ENCODE measurements at regions not wholly inside any gene's neighbourhood (a gene's known extent, or its start where the extent isn't known, plus 50 kb on each side); places are given as distances from the start of the nearest gene placed in this dataset.
"Not testable (repeated sequence)": the region's sequence is repeated elsewhere in the genome, so short reads cannot be mapped to it uniquely, and the experiment has no call there.

DNA sequence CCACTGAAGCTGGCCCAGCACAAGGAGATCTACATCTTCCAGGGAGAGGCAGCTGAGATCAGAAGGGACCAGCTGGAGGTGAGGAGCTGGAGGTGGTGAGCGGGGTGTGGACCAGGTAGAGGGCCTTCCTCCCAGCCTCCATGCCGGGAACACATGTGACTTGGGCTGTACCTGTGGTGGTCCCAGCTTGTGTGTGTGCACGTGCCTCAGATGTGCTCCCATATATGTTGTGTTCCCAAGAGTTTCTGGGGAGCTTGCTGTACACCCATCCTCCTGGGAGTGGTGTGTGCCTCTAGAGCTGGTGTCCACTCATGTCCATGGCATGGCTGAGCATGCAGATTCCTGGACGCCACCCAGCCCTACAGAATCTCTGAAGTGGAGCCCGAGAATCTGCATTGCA is 183.7 kb upstream of the AKAP13 start:
- DNase-seq: not testable (repeated sequence)

DNA sequence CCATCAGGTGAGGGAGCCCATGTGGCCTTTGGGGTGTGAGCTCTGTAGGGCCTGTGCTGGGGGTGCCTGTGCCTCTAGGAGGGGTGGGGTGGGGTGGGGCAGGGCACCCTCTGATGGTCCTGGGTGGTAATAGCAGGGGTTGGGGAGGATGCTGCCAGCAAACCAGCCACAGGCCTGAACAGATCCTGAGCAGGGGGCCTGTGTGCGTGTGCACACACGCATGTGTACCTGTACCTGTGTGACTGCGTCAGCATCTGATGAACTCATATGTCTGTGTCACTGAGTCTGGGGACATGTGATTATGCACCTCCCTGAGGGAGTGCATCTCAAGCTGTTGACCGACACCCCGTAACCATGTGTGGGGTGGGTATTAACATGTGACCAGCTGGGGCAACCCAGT is 182.8 kb upstream of the AKAP13 start:
- DNase-seq: not testable (repeated sequence)

DNA sequence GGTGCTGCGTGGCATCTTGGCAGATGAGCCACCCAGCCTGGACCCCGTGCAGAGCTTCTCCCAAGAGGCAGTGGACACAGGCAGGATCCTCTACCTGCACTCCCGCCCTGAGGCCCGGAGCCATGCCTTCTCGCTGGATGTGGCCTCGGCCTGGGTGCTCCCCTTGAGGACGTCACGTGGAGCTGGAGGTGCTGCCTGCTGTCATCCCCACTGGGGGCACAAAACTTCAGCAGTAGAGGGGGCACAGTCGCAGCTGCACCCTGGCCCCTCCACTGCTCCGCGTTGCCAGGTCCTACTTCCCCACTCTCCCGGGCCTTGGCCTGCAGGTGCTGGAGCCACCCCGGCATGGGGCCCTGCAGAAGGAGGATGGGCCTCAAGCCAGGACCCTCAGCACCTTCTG is 182.0 kb upstream of the AKAP13 start:
- DNase-seq: not testable (repeated sequence)

- DNase-seq: not testable (repeated sequence)
Observed at GRCh38 chr15:85200215-85200614, 180.2 kb upstream of the AKAP13 start.

DNA sequence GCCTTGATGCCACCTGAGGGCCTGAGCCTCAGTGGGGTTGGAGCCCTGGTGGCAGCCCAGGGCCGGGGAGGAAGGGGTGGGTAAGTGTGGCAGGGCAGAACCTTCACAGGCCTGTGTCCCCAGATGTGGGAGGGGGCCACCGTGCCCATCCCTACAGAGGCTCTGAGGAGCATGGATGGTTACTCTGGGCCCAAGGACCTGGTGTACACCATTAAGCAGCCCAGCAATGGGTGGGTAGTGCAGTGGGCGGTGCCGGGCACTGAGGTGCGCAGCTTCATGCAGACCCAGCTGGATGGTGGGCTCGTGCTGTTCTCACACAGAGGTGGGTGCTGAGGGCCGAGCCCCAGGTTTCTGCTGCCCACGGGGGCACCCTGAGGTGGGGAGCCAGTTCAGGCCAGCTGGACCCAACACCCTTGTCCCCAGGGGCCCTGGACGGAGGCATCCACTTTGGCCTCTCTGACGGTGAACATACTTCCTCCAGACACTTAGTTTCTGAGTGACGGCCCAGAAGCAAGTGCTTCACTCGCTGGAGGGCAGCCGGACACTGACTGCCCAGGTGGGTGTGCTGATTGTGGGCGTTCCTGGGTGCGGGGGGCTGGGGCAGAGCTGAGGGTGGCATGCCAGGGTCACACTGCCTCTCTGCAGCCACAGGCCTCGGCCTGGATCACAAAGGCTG is 179.1 kb upstream of the AKAP13 start:
- DNase-seq: not testable (repeated sequence)

DNA sequence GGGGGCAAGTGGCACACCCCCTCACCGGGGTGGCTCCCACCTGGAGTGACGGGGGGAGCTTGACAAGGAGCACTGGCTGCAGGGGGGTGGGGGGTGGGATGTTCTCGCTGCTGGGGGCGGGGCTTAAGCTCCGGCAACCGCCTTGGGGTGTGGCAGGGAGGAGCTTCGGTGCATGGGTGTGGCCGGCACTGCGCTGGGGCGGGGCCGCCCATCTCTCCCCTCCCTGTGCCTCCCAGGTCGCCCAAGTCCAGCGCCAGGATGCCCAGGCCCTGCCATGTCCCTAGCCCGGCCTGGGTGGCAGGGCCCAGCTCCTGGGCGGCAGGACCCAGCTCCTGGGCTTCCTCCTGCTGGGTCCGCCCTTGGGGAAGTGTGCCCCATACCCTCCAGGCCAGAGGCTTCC is 175.9 kb upstream of the AKAP13 start:
- not testable (repeated sequence) for DNase-seq

GRCh38 chr15:85233791-85234325 is 146.5 kb upstream of the AKAP13 start:
- not testable (repeated sequence) for DNase-seq

- not testable (repeated sequence) for DNase-seq
Observed at GRCh38 chr15:85234450-85235196, 145.8 kb upstream of the AKAP13 start.

- not testable (repeated sequence) for DNase-seq
Observed at GRCh38 chr15:85244056-85244455, 136.3 kb upstream of the AKAP13 start.

DNA sequence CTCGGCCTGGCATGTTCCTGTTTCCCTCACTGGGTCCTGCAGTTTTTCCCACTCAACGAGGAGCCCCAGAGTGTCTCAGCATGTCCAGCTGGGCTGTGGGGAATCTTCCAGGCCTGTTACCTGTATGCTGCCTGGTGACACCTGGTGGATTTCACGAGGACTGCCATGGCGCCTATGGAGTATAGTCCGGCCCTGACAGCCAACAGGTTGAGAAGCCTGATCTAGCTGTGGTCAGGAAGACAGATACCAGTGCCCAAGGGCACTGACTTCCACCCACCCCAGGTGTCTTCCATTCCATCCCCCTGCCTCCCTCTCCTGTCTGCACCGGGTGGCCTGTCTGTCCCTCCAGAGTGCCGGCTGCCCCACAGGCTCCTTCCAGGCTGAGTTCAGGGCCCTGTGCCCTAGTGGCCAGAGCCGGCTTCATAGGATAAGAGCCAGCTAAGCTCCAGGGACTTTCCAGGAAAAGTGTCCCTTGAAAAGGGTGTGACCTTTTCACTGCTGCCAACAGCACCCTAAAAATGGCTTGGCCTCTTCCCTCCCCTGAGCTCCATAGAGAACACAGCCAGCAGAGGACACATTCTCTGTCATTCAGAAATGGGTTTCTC is 129.4 kb upstream of the AKAP13 start:
- DNase-seq: not testable (repeated sequence)

DNA sequence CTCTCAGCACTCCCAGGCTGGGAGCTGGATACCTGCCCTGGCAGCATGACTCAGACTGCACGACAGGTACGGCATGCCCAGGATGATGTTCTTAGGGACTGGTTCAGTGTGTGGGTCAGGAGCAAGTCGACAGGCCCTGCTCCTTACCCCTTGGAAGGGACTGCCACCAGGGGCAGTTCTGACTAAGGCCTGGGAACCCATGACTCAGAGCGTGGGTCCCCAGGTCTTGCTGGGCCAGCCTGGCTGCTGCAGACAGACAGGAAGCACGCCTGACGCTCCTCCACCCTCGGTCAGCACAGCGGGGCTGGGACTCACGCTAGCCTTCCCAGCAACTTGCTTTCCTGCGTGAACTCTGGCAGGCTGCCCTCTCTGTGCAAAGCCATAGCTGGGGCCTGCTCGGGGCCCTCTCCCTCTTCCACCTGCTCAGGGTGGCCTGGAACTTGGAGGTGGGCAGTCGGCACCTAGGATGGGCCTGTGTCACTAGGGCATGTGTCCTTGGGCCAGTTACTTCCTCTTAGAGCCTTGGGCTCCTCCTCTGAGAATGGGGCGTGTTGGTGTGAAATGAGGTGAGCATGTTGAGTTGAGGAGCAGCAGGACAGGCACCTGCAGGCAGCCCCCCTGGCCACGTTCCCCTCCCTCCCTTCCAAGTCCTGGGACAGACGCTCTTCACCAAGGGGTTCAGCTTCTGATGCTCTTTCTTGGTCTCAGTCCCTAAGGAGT is 127.0 kb upstream of the AKAP13 start:
- DNase-seq: not testable (repeated sequence)

DNA sequence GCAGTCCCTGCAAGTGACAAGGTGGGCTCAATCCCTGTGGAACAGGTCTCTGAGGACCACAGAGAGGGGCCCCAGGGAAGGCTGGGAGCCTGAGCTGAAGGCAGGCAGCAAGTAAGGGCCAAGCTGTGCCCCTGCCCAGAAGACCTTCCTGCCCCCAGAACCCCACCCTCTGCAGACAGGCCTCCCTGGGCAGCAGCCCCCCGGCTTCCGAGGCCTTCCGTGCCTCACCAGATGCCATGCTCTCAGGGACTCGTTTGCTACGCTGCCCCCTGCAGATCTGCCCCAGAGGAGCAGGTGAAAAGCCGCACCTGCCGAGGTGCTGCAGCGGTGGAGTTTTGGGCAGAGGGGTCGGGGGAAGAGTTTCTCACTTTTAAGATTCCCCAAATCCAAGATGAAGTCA is 125.4 kb upstream of the AKAP13 start:
- not testable (repeated sequence) for DNase-seq

DNA sequence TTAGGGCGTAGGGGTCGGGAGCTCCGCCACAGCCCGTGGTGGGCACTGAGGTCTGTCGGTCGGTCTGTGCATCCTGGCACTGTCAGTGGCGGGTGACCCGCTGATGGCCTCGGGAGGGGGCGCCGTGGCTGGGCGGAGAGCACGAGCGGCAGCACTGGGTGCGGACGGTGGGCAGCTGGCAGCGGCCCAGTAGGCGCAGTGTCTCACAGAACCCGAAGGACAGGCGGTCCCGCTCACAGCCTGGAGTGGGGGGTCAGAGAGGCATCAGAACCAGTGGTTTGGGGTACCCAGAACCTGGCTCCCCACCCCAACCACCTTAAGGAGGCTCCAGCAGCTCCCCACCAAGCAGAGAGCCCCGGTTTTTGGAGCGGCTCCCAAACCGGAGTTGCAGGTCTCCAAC is 124.9 kb upstream of the AKAP13 start:
- not testable (repeated sequence) for DNase-seq

DNA sequence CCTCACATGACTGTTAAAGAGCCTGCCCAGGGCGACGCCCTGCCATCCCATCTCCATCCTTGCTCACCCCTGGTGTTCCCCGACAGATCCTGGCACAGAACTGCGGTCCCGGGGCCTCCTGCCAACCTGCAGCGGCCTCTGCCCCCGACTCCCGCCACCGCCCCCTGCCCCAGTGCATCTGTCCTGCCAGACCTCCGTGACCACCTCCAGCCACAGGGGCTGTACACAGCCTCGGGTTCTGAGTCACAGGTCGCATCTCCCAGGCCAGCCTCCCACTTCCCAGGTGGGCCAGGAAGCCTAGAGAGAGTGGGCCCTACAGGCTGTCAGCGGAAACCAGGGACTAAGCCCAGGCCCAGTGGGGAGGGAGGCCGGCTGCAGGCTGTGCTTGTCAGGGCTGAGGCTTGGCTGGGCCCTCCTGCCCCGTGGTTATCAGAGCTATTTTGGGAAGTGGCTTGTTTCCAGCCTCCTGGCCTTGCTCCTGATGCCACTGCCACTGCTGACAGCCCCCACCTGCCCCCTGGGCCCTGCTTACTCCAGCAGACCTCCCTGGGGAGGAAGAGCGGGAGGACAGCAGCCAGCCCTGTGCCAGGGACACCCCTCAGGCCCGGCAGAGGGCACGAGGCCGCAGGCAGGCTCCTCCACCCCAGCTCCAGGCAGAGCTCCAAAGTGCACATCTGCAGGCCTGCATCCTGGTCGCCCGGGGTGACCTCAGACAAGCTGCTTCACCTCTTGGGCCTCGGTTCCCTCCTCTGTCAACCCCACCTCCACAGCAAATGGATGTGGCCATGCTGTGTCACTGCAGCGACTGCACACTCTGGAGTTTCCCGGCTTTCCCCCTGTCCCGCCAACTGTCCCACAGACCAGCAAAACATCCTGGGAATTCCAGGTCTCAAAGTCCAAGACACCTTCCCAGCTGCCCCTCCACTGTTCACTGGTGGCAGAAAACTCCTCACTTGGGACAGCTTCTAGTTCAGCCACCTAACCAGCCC is 124.1 kb upstream of the AKAP13 start:
- not testable (repeated sequence) for DNase-seq

- DNase-seq: not testable (repeated sequence)
Observed at GRCh38 chr15:85258062-85258445, 122.3 kb upstream of the AKAP13 start.

GRCh38 chr15:85258559-85259209 is 121.7 kb upstream of the AKAP13 start:
- DNase-seq: not testable (repeated sequence)

GRCh38 chr15:85260526-85260925 is 119.9 kb upstream of the AKAP13 start:
- DNase-seq: not testable (repeated sequence)

DNA sequence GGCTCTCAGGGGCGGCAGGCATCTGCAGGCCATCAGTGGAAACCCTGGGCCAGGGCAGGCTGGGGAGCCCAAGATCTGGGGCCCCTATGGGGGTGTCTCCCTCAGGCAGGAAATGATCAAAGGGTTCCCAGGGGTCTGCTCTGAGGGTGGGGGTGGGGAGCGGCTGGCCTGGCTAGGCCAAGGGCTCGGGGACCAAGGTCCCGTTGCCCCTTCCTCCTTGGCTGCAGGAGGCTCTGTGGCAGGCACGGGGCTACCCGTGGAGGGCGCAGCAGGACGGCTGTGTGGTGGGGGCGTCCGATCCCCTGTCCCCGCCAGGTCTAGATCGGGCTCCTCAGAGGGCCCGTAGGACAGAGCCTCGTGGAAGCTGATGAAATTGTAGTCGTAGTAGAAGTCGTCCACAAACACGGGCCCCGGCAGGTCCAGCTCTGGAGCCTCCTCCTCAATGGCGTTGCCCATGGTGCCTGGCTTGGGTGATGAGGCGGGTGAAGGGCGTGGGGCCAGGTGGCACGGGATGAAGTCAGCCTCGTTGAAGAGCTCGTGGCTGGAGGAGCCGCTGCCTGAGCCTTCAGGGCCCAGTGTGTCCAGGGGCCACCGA is 117.8 kb upstream of the AKAP13 start:
- not testable (repeated sequence) for DNase-seq

DNA sequence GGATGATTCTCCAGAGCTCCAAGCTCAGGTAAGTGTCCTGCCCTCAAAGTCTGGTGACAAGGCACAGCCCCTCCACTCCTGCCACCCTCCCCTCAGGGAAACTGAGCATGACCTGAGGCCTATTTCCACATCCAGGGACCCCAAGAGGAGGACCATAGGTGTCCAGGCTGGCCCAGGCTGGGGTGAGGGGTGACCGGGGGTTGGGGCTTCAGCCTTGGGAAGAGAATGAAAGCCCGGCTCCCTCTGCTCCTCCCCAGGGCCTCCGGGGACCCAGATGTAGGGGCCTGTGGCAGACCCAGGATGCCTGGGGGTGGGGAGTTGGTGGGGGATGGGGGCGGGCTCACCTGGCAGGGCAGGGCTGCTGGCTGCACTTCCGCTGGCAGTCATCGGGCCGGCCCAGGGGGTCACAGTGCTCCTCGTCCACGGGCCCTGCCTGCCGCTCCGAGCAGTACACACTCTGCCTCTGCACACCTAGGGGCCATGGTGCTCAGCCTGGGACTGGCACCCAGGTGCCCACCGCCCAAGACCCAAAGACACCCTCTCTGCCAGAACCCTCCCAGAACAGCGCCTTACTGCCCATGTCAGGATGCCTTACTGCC is 116.5 kb upstream of the AKAP13 start:
- not testable (repeated sequence) for DNase-seq

DNA sequence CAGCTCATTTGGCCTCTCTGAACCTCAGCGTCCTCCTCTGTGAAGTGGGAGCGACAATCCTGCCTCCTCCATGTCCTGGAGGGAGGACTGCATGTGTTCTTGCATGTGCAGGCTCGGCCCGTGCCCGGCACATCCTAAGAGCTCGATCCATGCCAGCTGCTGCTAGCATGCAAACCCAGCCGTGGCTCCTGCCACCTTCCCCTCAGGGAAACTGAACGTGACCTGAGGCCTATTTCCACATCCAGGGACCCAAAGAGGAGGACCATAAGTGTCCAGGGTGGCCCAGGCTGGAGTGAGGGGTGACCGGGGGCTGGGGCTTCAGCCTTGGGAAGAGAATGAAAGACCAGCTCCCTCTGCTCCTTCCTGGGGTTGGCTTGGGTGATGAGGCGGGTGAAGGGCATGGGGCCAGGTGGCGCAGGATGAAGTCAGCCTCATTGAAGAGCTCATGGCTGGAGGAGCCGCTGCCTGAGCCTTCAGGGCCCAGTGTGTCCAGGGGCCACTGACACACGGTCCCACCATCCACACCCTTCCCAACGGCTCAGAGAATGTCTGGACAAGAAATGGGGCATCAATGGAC is 115.7 kb upstream of the AKAP13 start:
- DNase-seq: not testable (repeated sequence)
